Fibroblast of the aortic adventitia (primary cell): ENCODE measurements at regions not wholly inside any gene's neighbourhood (a gene's known extent, or its start where the extent isn't known, plus 50 kb on each side); places are given as distances from the start of the nearest gene placed in this dataset.
"Not testable (repeated sequence)": the region's sequence is repeated elsewhere in the genome, so short reads cannot be mapped to it uniquely, and the experiment has no call there.

Source experiments
- DNase-seq: peaks from one replicate; pipeline ENCODE4 v3.0.0-alpha.2; 2010; ENCODE audit warnings: low read depth
- H3K4me3 ChIP-seq: 2 replicates; pipeline ENCODE4 v1.5.1; 2011; ENCODE audit warnings: low read depth, mild to moderate bottlenecking, control low read depth, low read length, moderate library complexity
- TF ChIP-seq, protein P1 (sequence below): IDR thresholded peaks from 2 replicates; pipeline ENCODE4 v1.5.1; 2011; ENCODE audit warnings: mild to moderate bottlenecking, low read length, control low read depth, inconsistent platforms; ENCODE audit not compliant: insufficient read depth

DNA sequence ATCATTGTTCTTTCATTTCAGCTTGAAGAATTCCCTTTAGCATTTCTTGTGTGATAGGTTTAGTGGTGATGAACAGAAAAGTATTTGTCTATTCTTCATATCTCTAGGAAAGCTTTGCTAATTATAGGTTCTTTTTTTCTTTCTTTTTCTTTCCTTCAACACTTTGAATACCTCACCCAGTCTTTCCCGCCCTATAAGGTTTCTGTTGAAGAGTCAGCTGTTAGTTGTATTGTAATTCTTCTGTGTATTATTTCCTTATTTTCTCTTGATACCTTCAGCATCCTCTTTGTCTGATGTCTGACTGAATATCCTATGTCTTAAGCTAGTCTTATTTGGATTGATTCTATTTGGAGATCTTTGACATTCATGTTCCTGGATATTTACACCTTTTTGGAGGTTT is 1989.4 kb downstream of the PCDH9 start:
- no peak overlapping the region for H3K4me3 ChIP-seq
- no peak for DNase-seq
- TF ChIP-seq, protein P1, sequence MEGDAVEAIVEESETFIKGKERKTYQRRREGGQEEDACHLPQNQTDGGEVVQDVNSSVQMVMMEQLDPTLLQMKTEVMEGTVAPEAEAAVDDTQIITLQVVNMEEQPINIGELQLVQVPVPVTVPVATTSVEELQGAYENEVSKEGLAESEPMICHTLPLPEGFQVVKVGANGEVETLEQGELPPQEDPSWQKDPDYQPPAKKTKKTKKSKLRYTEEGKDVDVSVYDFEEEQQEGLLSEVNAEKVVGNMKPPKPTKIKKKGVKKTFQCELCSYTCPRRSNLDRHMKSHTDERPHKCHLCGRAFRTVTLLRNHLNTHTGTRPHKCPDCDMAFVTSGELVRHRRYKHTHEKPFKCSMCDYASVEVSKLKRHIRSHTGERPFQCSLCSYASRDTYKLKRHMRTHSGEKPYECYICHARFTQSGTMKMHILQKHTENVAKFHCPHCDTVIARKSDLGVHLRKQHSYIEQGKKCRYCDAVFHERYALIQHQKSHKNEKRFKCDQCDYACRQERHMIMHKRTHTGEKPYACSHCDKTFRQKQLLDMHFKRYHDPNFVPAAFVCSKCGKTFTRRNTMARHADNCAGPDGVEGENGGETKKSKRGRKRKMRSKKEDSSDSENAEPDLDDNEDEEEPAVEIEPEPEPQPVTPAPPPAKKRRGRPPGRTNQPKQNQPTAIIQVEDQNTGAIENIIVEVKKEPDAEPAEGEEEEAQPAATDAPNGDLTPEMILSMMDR, result no peak

- no peak for DNase-seq
- TF ChIP-seq, protein P1, result no peak
- no peak overlapping the region for H3K4me3 ChIP-seq
Measured at GRCh38 chr13:65236841-65237418, 1993.2 kb downstream of the PCDH9 start.

DNA sequence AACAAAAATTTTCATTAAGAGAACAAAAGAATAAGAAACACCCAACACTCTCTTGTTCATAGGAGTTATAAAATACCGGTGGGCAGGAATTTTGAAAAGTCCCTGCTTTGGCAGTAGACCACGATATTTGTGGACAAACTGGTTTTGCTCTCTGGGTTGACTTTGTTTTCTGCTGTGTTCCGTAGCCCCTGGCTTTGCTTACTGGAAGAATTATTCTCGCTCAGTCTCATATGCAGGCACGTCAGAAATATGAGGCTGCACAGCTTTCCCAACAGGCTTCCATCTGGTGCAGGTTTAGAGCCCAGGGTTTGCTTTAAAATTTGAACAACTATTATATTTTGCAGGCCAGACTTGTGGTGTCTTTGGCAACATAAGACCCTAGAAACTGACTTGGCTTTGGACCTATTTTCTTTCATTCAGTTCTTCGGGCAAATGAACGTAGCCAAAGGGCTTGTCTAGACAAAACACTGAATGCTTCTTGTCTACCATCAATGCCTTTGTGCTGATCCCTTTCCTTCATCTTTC is 2012.6 kb downstream of the PCDH9 start:
- TF ChIP-seq, protein P1, result no peak
- DNase-seq, result no peak
- H3K4me3 ChIP-seq, result no peak overlapping the region

GRCh38 chr13:65202845-65203244 is 2027.3 kb downstream of the PCDH9 start:
- DNase-seq, H3K4me3 ChIP-seq: not testable (repeated sequence)

GRCh38 chr13:65188721-65189120 is 2041.4 kb downstream of the PCDH9 start:
- DNase-seq, result no peak

DNA sequence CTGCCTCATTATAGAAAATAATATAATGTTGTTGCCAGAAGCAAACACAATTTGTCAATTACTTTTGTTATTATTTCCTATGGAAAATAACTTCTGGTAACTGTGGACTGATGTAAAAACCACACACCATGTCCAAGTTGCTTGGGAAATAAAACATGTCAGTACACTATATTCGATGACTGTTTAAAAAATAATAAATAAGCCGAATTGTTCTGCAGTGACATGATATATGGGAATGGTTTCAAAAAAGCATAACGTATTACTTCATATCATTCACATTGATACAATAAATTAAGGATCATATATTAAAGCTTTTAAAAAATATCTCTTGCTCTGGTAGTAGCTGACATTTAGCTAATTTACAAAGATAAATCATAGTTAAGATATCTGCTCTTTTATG is 2062.1 kb downstream of the PCDH9 start:
- TF ChIP-seq, protein P1, result no peak
- no peak for DNase-seq
- H3K4me3 ChIP-seq, result no peak overlapping the region

More at GRCh38 chr13:65188721-65189120, 2041.4 kb downstream of the PCDH9 start:
- TF ChIP-seq, protein P1, result no peak
- H3K4me3 ChIP-seq, result no peak overlapping the region

DNA sequence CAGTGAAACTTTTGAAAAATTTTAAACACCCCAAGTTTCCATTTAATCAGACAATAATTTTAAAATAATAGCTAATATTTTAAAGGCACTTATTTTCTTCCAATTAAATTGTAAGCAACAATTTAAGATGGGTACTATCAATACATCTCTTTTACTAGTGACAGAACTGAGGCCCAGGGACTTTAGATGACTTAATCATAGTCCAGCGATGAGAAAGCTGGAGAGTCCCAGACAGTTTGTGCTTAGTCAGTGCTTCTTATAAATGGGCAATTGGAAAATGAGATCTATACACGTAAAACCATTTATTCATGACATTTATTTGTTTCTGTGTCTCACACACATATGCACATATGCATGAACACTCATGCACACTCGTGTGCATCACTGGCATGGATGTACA is 2063.5 kb downstream of the PCDH9 start:
- no peak overlapping the region for H3K4me3 ChIP-seq
- TF ChIP-seq, protein P1, result no peak
- no peak for DNase-seq
